Astrocyte (in vitro differentiated cells and primary cell): ENCODE measurements at regions not wholly inside any gene's neighbourhood (a gene's known extent, or its start where the extent isn't known, plus 50 kb on each side); places are given as distances from the start of the nearest gene placed in this dataset.

Experiments used
- CTCF ChIP-seq: IDR thresholded peaks from 2 replicates; pipeline ENCODE4 v1.5.1; 2011; ENCODE audit warnings: low read depth, mild to moderate bottlenecking, inconsistent platforms, low read length, moderate library complexity; ENCODE audit not compliant: insufficient read depth
- EZH2 ChIP-seq: IDR thresholded peaks from 2 replicates; pipeline ENCODE4 v1.6.1; 2012; ENCODE audit warnings: mild to moderate bottlenecking, low read length, inconsistent platforms; ENCODE audit not compliant: insufficient read depth

- TF ChIP-seq CTCF = no peak
- no peak for TF ChIP-seq EZH2
These were observed 156.3 kb downstream of the SLC16A9 start for GRCh38 chr10:59553162-59553900.
